PC-3 (cell line): ENCODE measurements at regions not wholly inside any gene's neighbourhood (a gene's known extent, or its start where the extent isn't known, plus 50 kb on each side); places are given as distances from the start of the nearest gene placed in this dataset.

Source experiments
- ATAC-seq: fragments of 200-7000 bp; cut with Tn5 transposase; 2 replicates; pipeline ENCODE4 v1.9.1; 2020; ENCODE audit warnings: mild to moderate bottlenecking, moderate library complexity
- BruUV-seq: library from RNA; stranded (reverse); fragments of 400-500 nt; replicated peaks from 2 replicates; lab custom pipeline; 2021; lab: Mats Ljungman, UMichigan
- CTCF ChIA-PET: fragments of 300-600 bp; sonication (Branson Sonifier 250); formaldehyde crosslinking; loops from one replicate; lab custom pipeline; 2022; ENCODE audit warnings: antibody characterized with exemption; lab: Charles Lee
- POLR2A ChIA-PET: fragments of 300-600 bp; sonication (Branson Sonifier 250); formaldehyde crosslinking; loops from one replicate; lab custom pipeline; 2022; ENCODE audit warnings: antibody characterized with exemption; ENCODE audit not compliant: unreplicated experiment; lab: Charles Lee
- DNase-seq: peaks from one replicate; pipeline ENCODE4 v3.0.0-alpha.2; 2015
- H2AFZ ChIP-seq: fragments of 300-600 bp; sonication (generic); 2 replicates; pipeline ENCODE4 v1.6.0; 2016; ENCODE audit warnings: antibody characterized with exemption, low read length
- H3F3A ChIP-seq: fragments of 300-600 bp; sonication (generic); one replicate; pipeline ENCODE4 v1.6.0; 2017; ENCODE audit warnings: antibody characterized with exemption, low read length, control low read depth, mild to moderate bottlenecking; ENCODE audit not compliant: unreplicated experiment
- H3K27ac ChIP-seq: fragments of 300-600 bp; sonication (generic); 2 replicates; pipeline ENCODE4 v1.5.1; 2016; ENCODE audit warnings: mild to moderate bottlenecking, low read length
- H3K27me3 ChIP-seq: fragments of 300-600 bp; sonication (generic); 2 replicates; pipeline ENCODE4 v1.6.1; 2016; ENCODE audit warnings: low read length, mixed read lengths
- H3K36me3 ChIP-seq: fragments of 300-600 bp; sonication (generic); 2 replicates; pipeline ENCODE4 v1.6.1; 2016; ENCODE audit warnings: low read depth, mixed run types, low read length, mixed read lengths
- H3K4me1 ChIP-seq: fragments of 300-600 bp; sonication (generic); 2 replicates; pipeline ENCODE4 v1.5.1; 2016; ENCODE audit warnings: low read length; ENCODE audit not compliant: insufficient read depth
- H3K4me2 ChIP-seq: fragments of 300-600 bp; sonication (generic); 2 replicates; pipeline ENCODE4 v1.6.0; 2016; ENCODE audit warnings: low read length
- H3K4me3 ChIP-seq: fragments of 300-600 bp; sonication (generic); 2 replicates; pipeline ENCODE4 v1.5.1; 2016; ENCODE audit warnings: mild to moderate bottlenecking, low read length, mixed read lengths
- H3K79me2 ChIP-seq: fragments of 300-600 bp; sonication (generic); 2 replicates; pipeline ENCODE4 v1.6.1; 2017; ENCODE audit warnings: low read length, mixed read lengths
- H3K9ac ChIP-seq: fragments of 300-600 bp; sonication (generic); 2 replicates; pipeline ENCODE4 v1.6.0; 2016; ENCODE audit warnings: mild to moderate bottlenecking, low read length
- H3K9me2 ChIP-seq: fragments of 300-600 bp; sonication (generic); replicated peaks from 2 replicates; pipeline ENCODE4 v1.6.1; 2016; ENCODE audit warnings: mixed run types, low read length, mixed read lengths
- H3K9me3 ChIP-seq: fragments of 300-600 bp; sonication (generic); 2 replicates; pipeline ENCODE4 v1.6.1; 2016; ENCODE audit warnings: low read length, mixed read lengths
- H4K20me1 ChIP-seq: fragments of 300-600 bp; sonication (generic); 2 replicates; pipeline ENCODE4 v1.6.1; 2016; ENCODE audit warnings: low read length, mixed read lengths
- CTCF ChIP-seq: fragments of 300-600 bp; sonication (generic); conservative IDR thresholded peaks from 2 replicates; pipeline ENCODE4 v1.5.1; 2017; ENCODE audit warnings: antibody characterized with exemption, low read depth, mild to moderate bottlenecking, low read length
- EZH2 ChIP-seq: fragments of 300-600 bp; sonication (generic); IDR thresholded peaks from one replicate; pipeline ENCODE4 v1.6.1; 2017; ENCODE audit warnings: antibody characterized with exemption, mild to moderate bottlenecking, low read length; ENCODE audit not compliant: unreplicated experiment
- EZH2phosphoT487 ChIP-seq: fragments of 300-600 bp; sonication (generic); IDR thresholded peaks from 2 replicates; pipeline ENCODE4 v1.6.1; 2018; ENCODE audit warnings: mild to moderate bottlenecking, antibody characterized with exemption, low read length, borderline replicate concordance
- intact Hi-C: fragments of 100-400 bp; cut with micrococcal nuclease; formaldehyde crosslinking; loops from 2 replicates; pipeline ENCODE4 v1.9.0; 2023

- Histone ChIP-seq H3K9me3 (0 out of 2 replicates have a peak, but pooled peaks cover 5% of the 10 kb centered on the region), H3K4me1 (no peaks in the 10 kb centered on the region), H3K9me2 (no peaks in the 10 kb centered on the region), H3K4me3 (no peak overlapping the region), H3K9ac (no peak overlapping the region), H3K79me2 (no peaks in the 10 kb centered on the region), H2AFZ (no peak overlapping the region), H3K27ac (no peak overlapping the region), H3F3A (no peaks in the 10 kb centered on the region), H3K27me3 (no peaks in the 10 kb centered on the region), H4K20me1 (no peaks in the 10 kb centered on the region), H3K36me3 (no peaks in the 10 kb centered on the region), H3K4me2 (no peak overlapping the region)
- ChIA-PET POLR2A (no interaction called here), CTCF (no interaction called here)
- DNase-seq (no peak), ATAC-seq (no peak)
- no peak for TF ChIP-seq EZH2
- TF ChIP-seq EZH2phosphoT487 = no peak
- TF ChIP-seq CTCF = no peak
- BruUV-seq = no TSS peak
- intact Hi-C loops = no loop called here
Observed at GRCh38 chr1:163836481-163836880, 514.7 kb downstream of the NUF2 start.

GRCh38 chr1:163837206-163837605 is 515.5 kb downstream of the NUF2 start:
- H3K79me2 ChIP-seq = no peaks in the 10 kb centered on the region
- no peaks in the 10 kb centered on the region for H3K9me2 ChIP-seq
- no peaks in the 10 kb centered on the region for H3K4me1 ChIP-seq
- H3K9ac ChIP-seq = no peak overlapping the region
- no TSS peak for BruUV-seq
- TF ChIP-seq CTCF (no peak), EZH2phosphoT487 (no peak), EZH2 (no peak)
- H3K27me3 ChIP-seq = no peaks in the 10 kb centered on the region
- H2AFZ ChIP-seq = no peak overlapping the region
- H4K20me1 ChIP-seq = no peaks in the 10 kb centered on the region
- ChIA-PET POLR2A (no interaction called here), CTCF (no interaction called here)
- H3K27ac ChIP-seq = no peak overlapping the region
- no peaks in the 10 kb centered on the region for H3K36me3 ChIP-seq
- no peaks in the 10 kb centered on the region for H3F3A ChIP-seq
- H3K4me2 ChIP-seq = no peak overlapping the region
- ATAC-seq = no peak
- no peak for DNase-seq
- H3K4me3 ChIP-seq = no peak overlapping the region
- intact Hi-C loops = no loop called here
- 0 out of 2 replicates have a peak, but pooled peaks cover 5% of the 10 kb centered on the region for H3K9me3 ChIP-seq

- CTCF ChIA-PET = no interaction called here
- no peak for TF ChIP-seq EZH2phosphoT487
- no peak for TF ChIP-seq EZH2
- TF ChIP-seq CTCF = no peak
- ATAC-seq (no peak), DNase-seq (no peak)
- POLR2A ChIA-PET = no interaction called here
- Histone ChIP-seq H3K4me2 (no peak overlapping the region), H3K4me1 (no peaks in the 10 kb centered on the region), H2AFZ (no peak overlapping the region), H3K36me3 (no peaks in the 10 kb centered on the region), H3F3A (no peaks in the 10 kb centered on the region), H3K9ac (no peak overlapping the region), H4K20me1 (no peaks in the 10 kb centered on the region), H3K27me3 (no peaks in the 10 kb centered on the region), H3K4me3 (no peak overlapping the region), H3K79me2 (no peaks in the 10 kb centered on the region), H3K9me2 (no peaks in the 10 kb centered on the region), H3K9me3 (0 out of 2 replicates have a peak, but pooled peaks cover 5% of the 10 kb centered on the region), H3K27ac (no peak overlapping the region)
- intact Hi-C loops = no loop called here
- no TSS peak for BruUV-seq
Observed at GRCh38 chr1:163842571-163842970, 520.8 kb downstream of the NUF2 start.
